ENCODE measurements at regions not wholly inside any gene's neighbourhood (a gene's known extent, or its start where the extent isn't known, plus 50 kb on each side); places are given as distances from the start of the nearest gene placed in this dataset.

DNA sequence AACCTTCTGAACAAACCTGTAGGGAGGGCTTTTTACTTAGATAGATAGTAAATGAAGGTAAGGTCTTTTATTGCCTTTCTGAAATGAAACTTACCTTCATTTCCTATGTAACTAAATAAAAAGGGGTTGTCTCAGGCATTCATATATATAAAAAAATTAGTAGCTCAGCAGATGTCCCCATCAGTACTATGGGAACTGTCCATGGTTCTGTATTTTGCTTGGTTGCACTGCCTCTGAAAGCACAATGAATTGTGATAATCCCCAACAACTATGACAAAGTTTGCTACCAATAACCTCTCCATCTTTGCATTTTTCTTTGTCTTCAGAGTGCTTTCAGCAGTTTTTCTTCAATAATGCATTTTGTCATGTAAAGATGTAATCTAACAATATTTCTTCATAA, 222.4 kb downstream of the SLIT2 start:
- Histone ChIP-seq H3K4me1 (ENCODE audit: insufficient read depth, insufficient read length) (no peaks in the 10 kb centered on the region), H3K4me3 (ENCODE audit: insufficient read length, low read depth) (no peak overlapping the region), H3K27me3 (ENCODE audit: insufficient read depth, insufficient read length) (no peaks in the 10 kb centered on the region), H3K9ac (ENCODE audit: insufficient read length, low read depth) (no peak overlapping the region), H3K9me3 (ENCODE audit: insufficient read depth, low read length) (no peaks in the 10 kb centered on the region), H3K36me3 (ENCODE audit: insufficient read depth, insufficient read length, low read length) (no peaks in the 10 kb centered on the region)
- DNase-seq (ENCODE audit: low read depth, low spot score), result no peak
- TF ChIP-seq YY1 (IDR thresholded peaks at IDR 0.05; ENCODE audit: insufficient read depth, insufficient read length) (no peak), ZNF274 (IDR thresholded peaks at IDR 0.05; ENCODE audit: low read depth, low read length) (no peak), SUZ12 (IDR thresholded peaks at IDR 0.05; ENCODE audit: extremely low read depth, insufficient read depth, insufficient read length) (no peak)

DNA sequence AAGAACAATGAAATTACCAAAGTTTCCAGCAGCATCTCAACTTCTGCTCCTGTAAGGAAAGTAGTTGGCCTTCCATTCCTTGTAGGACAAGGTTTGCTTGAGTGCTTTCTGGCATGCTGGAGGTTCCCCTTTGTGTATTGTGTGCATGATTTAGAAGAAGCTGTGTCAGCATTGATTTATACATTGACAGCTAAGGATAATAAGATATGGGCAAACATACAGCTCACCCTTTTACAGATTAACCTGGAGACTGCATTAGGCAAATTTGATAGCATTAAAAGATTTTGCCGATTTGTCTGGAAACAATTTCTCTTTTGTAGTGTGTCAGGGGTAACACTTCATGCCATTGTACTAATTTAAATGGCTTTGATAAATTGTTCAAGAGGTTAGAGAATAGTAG, 221.8 kb upstream of the PACRGL start:
- H3K9ac ChIP-seq (ENCODE audit: insufficient read length, low read depth), result no peak overlapping the region
- H3K4me1 ChIP-seq (ENCODE audit: insufficient read depth, insufficient read length), result no peaks in the 10 kb centered on the region
- no peak for DNase-seq (ENCODE audit: low read depth, low spot score)
- H3K4me3 ChIP-seq (ENCODE audit: insufficient read length, low read depth), result no peak overlapping the region
- H3K9me3 ChIP-seq (ENCODE audit: insufficient read depth, low read length), result no peaks in the 10 kb centered on the region
- no peaks in the 10 kb centered on the region for H3K36me3 ChIP-seq (ENCODE audit: insufficient read depth, insufficient read length, low read length)
- H3K27me3 ChIP-seq (ENCODE audit: insufficient read depth, insufficient read length), result no peaks in the 10 kb centered on the region
- TF ChIP-seq ZNF274 (IDR thresholded peaks at IDR 0.05; ENCODE audit: low read depth, low read length), result no peak
- no peak for TF ChIP-seq YY1 (IDR thresholded peaks at IDR 0.05; ENCODE audit: insufficient read depth, insufficient read length)
- no peak for TF ChIP-seq SUZ12 (IDR thresholded peaks at IDR 0.05; ENCODE audit: extremely low read depth, insufficient read depth, insufficient read length)

DNA sequence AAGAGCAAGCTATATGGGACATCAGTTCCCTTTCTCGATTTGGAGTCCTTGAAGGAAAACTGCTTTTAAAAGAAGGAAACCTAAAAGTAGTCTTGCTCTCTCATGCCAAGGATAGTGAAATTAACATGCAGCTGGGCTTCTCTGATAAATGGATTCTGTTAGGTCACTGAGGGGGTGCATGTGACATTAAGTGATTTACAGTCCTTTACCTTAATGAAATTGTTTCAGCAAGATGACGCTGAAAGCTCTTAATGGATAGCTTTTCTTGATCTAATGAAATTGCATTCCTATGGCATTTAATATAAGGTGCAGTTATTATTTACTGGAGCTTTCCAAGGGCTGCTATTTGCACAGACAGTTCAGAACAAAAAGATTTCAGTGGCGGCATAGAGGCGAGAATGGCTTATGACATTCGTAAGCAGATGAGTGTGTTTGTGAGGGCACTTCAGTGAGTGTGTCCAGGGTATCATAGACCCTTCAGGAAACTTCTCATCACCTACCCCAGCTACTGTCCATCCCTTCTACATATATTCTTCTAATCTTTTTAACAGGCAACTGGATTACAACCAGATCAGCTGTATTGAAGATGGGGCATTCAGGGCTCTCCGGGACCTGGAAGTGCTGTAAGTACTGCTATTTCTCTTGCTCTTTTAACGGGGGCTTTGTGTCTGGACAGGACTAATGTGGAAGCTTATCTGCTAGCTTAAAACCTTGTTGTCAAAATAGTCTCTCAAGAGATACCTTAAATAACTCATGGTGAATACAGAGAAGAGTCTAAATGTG, 219.9 kb upstream of the PACRGL start:
- H3K4me3 ChIP-seq (ENCODE audit: insufficient read length, low read depth), result no peak overlapping the region
- no peaks in the 10 kb centered on the region for H3K36me3 ChIP-seq (ENCODE audit: insufficient read depth, insufficient read length, low read length)
- no peak overlapping the region for H3K9ac ChIP-seq (ENCODE audit: insufficient read length, low read depth)

DNA sequence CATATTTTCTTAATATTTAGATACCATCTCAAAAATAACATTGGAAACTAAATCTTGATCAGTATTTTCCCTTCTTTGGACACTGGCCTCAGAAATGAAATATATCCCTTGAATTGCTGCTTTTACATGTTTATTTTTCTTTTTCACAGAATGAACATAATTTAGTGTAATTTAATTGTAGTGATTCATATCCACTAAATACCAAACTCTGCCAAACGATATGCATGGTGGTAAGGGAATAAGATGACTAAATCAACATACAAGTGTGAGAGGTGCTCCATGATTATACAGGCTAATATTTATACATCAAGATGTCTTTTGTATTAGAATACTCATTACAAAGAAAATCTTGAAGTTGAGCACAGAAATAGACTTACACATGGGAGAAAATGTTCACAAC, 216.8 kb upstream of the PACRGL start:
- no peaks in the 10 kb centered on the region for H3K4me1 ChIP-seq (ENCODE audit: insufficient read depth, insufficient read length)
- DNase-seq (ENCODE audit: low read depth, low spot score), result no peak
- no peak overlapping the region for H3K9ac ChIP-seq (ENCODE audit: insufficient read length, low read depth)
- H3K4me3 ChIP-seq (ENCODE audit: insufficient read length, low read depth), result no peak overlapping the region
- TF ChIP-seq YY1 (IDR thresholded peaks at IDR 0.05; ENCODE audit: insufficient read depth, insufficient read length) (no peak), ZNF274 (IDR thresholded peaks at IDR 0.05; ENCODE audit: low read depth, low read length) (no peak), SUZ12 (IDR thresholded peaks at IDR 0.05; ENCODE audit: extremely low read depth, insufficient read depth, insufficient read length) (no peak)
- no peaks in the 10 kb centered on the region for H3K36me3 ChIP-seq (ENCODE audit: insufficient read depth, insufficient read length, low read length)
- no peaks in the 10 kb centered on the region for H3K9me3 ChIP-seq (ENCODE audit: insufficient read depth, low read length)
- H3K27me3 ChIP-seq (ENCODE audit: insufficient read depth, insufficient read length), result no peaks in the 10 kb centered on the region

More for the DNA sequence above, 219.9 kb upstream of the PACRGL start:
- no peaks in the 10 kb centered on the region for H3K27me3 ChIP-seq (ENCODE audit: insufficient read depth, insufficient read length)
- H3K4me1 ChIP-seq (ENCODE audit: insufficient read depth, insufficient read length), result no peaks in the 10 kb centered on the region
- no peak for TF ChIP-seq SUZ12 (IDR thresholded peaks at IDR 0.05; ENCODE audit: extremely low read depth, insufficient read depth, insufficient read length)
- no peak for TF ChIP-seq YY1 (IDR thresholded peaks at IDR 0.05; ENCODE audit: insufficient read depth, insufficient read length)
- TF ChIP-seq ZNF274 (IDR thresholded peaks at IDR 0.05; ENCODE audit: low read depth, low read length), result no peak
- no peak for DNase-seq (ENCODE audit: low read depth, low spot score)
- H3K9me3 ChIP-seq (ENCODE audit: insufficient read depth, low read length), result no peaks in the 10 kb centered on the region

DNA sequence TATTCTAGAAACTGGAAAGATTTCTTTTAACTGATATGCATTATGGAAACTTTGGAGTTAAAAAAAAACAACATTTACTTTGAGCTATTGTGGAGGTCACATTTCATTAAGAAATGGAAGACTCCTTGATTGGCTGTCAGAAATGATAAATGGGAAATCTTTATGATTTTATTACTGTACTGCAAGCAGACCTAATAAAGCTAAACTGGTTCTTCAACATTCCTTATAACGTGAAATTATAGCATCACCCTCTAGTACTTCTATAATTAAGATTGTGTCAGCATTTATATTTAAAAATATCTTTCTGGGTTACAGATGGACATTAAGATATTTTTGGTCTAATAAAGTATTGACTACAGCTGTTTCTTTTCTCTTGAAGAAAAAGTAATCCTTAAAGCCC, 213.8 kb upstream of the PACRGL start:
- Histone ChIP-seq H3K9ac (ENCODE audit: insufficient read length, low read depth) (no peak overlapping the region), H3K36me3 (ENCODE audit: insufficient read depth, insufficient read length, low read length) (no peaks in the 10 kb centered on the region), H3K27me3 (ENCODE audit: insufficient read depth, insufficient read length) (no peaks in the 10 kb centered on the region), H3K9me3 (ENCODE audit: insufficient read depth, low read length) (no peaks in the 10 kb centered on the region), H3K4me3 (ENCODE audit: insufficient read length, low read depth) (no peak overlapping the region), H3K4me1 (ENCODE audit: insufficient read depth, insufficient read length) (no peaks in the 10 kb centered on the region)
- TF ChIP-seq ZNF274 (IDR thresholded peaks at IDR 0.05; ENCODE audit: low read depth, low read length) (no peak), SUZ12 (IDR thresholded peaks at IDR 0.05; ENCODE audit: extremely low read depth, insufficient read depth, insufficient read length) (no peak), YY1 (IDR thresholded peaks at IDR 0.05; ENCODE audit: insufficient read depth, insufficient read length) (no peak)
- DNase-seq (ENCODE audit: low read depth, low spot score), result no peak

DNA sequence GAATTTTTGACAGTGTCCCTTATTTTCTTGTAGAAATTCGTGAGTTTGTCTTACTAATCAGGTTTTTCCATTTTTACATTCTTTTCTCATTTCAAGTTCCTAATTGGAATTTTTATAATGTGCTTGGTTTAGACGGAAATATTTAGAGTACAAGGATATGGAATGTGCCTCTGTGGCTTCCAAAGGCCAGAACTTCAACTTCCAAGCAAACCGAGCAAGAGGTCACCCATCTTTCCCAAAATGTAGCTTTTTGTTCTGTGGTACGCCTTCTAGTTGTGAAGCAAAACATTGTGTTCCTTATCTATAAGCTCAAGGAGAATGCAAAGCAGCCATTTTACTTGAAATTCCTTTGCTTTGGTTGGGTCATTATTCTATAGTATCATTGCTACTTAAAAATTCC, 212.8 kb upstream of the PACRGL start:
- no peak for DNase-seq (ENCODE audit: low read depth, low spot score)
- no peak overlapping the region for H3K9ac ChIP-seq (ENCODE audit: insufficient read length, low read depth)

DNA sequence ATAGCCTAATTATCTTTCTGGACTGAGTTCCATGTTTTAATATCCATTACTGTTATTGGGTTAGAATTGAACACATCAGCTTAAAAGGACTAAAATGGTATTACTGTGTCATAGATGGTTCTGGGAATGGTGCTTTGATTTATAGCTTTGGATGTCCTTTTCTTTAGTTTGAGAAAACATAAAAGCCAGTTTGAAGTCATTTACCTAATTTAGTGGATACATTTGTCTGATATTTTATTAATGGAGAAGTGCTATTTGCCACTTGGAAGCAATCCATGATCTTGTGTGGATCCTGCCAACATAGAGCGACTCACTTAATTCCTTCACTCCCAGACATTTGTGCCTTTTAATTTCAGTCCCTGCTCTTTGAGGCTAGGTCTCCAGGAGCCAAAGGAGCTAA, 212.4 kb upstream of the PACRGL start:
- no peaks in the 10 kb centered on the region for H3K36me3 ChIP-seq (ENCODE audit: insufficient read depth, insufficient read length, low read length)

More for the DNA sequence above, 212.8 kb upstream of the PACRGL start:
- Histone ChIP-seq H3K27me3 (ENCODE audit: insufficient read depth, insufficient read length) (no peaks in the 10 kb centered on the region), H3K9me3 (ENCODE audit: insufficient read depth, low read length) (no peaks in the 10 kb centered on the region), H3K4me3 (ENCODE audit: insufficient read length, low read depth) (no peak overlapping the region), H3K36me3 (ENCODE audit: insufficient read depth, insufficient read length, low read length) (no peaks in the 10 kb centered on the region), H3K4me1 (ENCODE audit: insufficient read depth, insufficient read length) (no peaks in the 10 kb centered on the region)
- TF ChIP-seq SUZ12 (IDR thresholded peaks at IDR 0.05; ENCODE audit: extremely low read depth, insufficient read depth, insufficient read length) (no peak), YY1 (IDR thresholded peaks at IDR 0.05; ENCODE audit: insufficient read depth, insufficient read length) (no peak), ZNF274 (IDR thresholded peaks at IDR 0.05; ENCODE audit: low read depth, low read length) (no peak)

More for the DNA sequence above, 212.4 kb upstream of the PACRGL start:
- no peaks in the 10 kb centered on the region for H3K27me3 ChIP-seq (ENCODE audit: insufficient read depth, insufficient read length)
- H3K9ac ChIP-seq (ENCODE audit: insufficient read length, low read depth), result no peak overlapping the region
- H3K4me1 ChIP-seq (ENCODE audit: insufficient read depth, insufficient read length), result no peaks in the 10 kb centered on the region
- no peak for TF ChIP-seq SUZ12 (IDR thresholded peaks at IDR 0.05; ENCODE audit: extremely low read depth, insufficient read depth, insufficient read length)
- no peak for TF ChIP-seq YY1 (IDR thresholded peaks at IDR 0.05; ENCODE audit: insufficient read depth, insufficient read length)
- TF ChIP-seq ZNF274 (IDR thresholded peaks at IDR 0.05; ENCODE audit: low read depth, low read length), result no peak
- no peak for DNase-seq (ENCODE audit: low read depth, low spot score)
- no peak overlapping the region for H3K4me3 ChIP-seq (ENCODE audit: insufficient read length, low read depth)
- H3K9me3 ChIP-seq (ENCODE audit: insufficient read depth, low read length), result no peaks in the 10 kb centered on the region
